A549 (cell line): ENCODE measurements at regions not wholly inside any gene's neighbourhood (a gene's known extent, or its start where the extent isn't known, plus 50 kb on each side); places are given as distances from the start of the nearest gene placed in this dataset.
A peak's percentile ranks its signal among the peaks of the same experiment; 100 is the strongest.

Experiments
- ATAC-seq, 2 experiments: fragments of 200-7000 bp in 1 of 2; fragments of >200 bp in 1 of 2; cut with Nextera tagmentation in 1 of 2; cut with Tn5 transposase in 1 of 2; 3 replicates each; pipeline versions ENCODE4 v1.8.0 to v1.9.1; 2018 to 2020; ENCODE audit warnings: mild to moderate bottlenecking in 1 of 2, moderate library complexity in 1 of 2
- CTCF ChIA-PET: fragments of 300-600 bp; sonication (Branson Sonifier 250); formaldehyde crosslinking; extraction: SDS; loops from one replicate; lab custom pipeline; 2021; ENCODE audit warnings: antibody characterized with exemption, inconsistent platforms; lab: Yijun Ruan, JAX
- POLR2A ChIA-PET: fragments of 350-600 bp; formaldehyde crosslinking; extraction: SDS; loops from one replicate; lab custom pipeline; 2021; ENCODE audit warnings: antibody characterized with exemption, inconsistent platforms; lab: Yijun Ruan, JAX
- DNase-seq, 2 experiments: peaks; one replicate each; pipeline versions ENCODE4 v3.0.0 to v3.0.0-alpha.2; 2011 to 2016; ENCODE audit warnings: low read depth in 1 of 2, low spot score in 1 of 2
- FAIRE-seq: peaks from 2 replicates; lab custom pipeline; 2011; peaks lifted over from hg19 to GRCh38; lab: Jason Lieb, UNC
- H3K27ac ChIP-seq, 2 experiments: fragments of >200 bp; sonication (Bioruptor Twin); formaldehyde crosslinking; 3 replicates each; pipeline ENCODE4 v1.5.1; 2016 to 2017
- H3K4me1 ChIP-seq: fragments of >200 bp; sonication (Bioruptor Twin); formaldehyde crosslinking; 3 replicates; pipeline ENCODE4 v1.6.1; 2016
- H3K4me2 ChIP-seq: fragments of >200 bp; sonication (Bioruptor Twin); formaldehyde crosslinking; 3 replicates; pipeline ENCODE4 v1.6.1; 2016
- H3K4me3 ChIP-seq: fragments of >200 bp; sonication (Bioruptor Twin); formaldehyde crosslinking; 3 replicates; pipeline ENCODE4 v1.5.1; 2016
- H3K9me3 ChIP-seq: fragments of >200 bp; sonication (Bioruptor Twin); formaldehyde crosslinking; 3 replicates; pipeline ENCODE4 v1.6.1; 2016
- CBX8 ChIP-seq: fragments of 200-600 bp; sonication (generic); IDR thresholded peaks from 2 replicates; pipeline ENCODE4 v1.6.1; 2016
- CTCF ChIP-seq: fragments of >200 bp; sonication (Bioruptor Twin); formaldehyde crosslinking; IDR thresholded peaks from 3 replicates; pipeline ENCODE4 v1.5.1; 2016
- EHF ChIP-seq: fragments of 250-450 bp; sonication (Bioruptor Pico); IDR thresholded peaks from 2 replicates; pipeline ENCODE4 v1.5.0; 2020; ENCODE audit warnings: mild to moderate bottlenecking
- ESRRA ChIP-seq: fragments of 150-350 bp; IDR thresholded peaks from 2 replicates; pipeline ENCODE4 v1.6.1; 2014; ENCODE audit warnings: mild to moderate bottlenecking, low read length, borderline replicate concordance
- FOSB ChIP-seq: fragments of 250-450 bp; sonication (Bioruptor Pico); IDR thresholded peaks from 2 replicates; pipeline ENCODE4 v1.5.0; 2020; ENCODE audit warnings: mild to moderate bottlenecking, moderate library complexity
- FOSL2 ChIP-seq, 2 experiments: fragments of 450-650 bp in 1 of 2; fragments of >200 bp in 1 of 2; sonication (Bioruptor Twin) in 1 of 2; formaldehyde crosslinking; IDR thresholded peaks; 2 replicates each; pipeline versions ENCODE4 v1.5.0 to v1.6.1; 2016 to 2020; ENCODE audit warnings: mild to moderate bottlenecking in 1 of 2, moderate library complexity in 1 of 2
- HOXB13 ChIP-seq: fragments of 250-450 bp; sonication (Bioruptor Pico); IDR thresholded peaks from 2 replicates; pipeline ENCODE4 v1.5.0; 2020; ENCODE audit warnings: low read depth, mild to moderate bottlenecking, moderate library complexity
- HOXB5 ChIP-seq: fragments of 250-450 bp; sonication (Bioruptor Pico); IDR thresholded peaks from 2 replicates; pipeline ENCODE4 v1.5.0; 2020; ENCODE audit warnings: mild to moderate bottlenecking, moderate library complexity
- JUNB ChIP-seq: fragments of >200 bp; sonication (Bioruptor Twin); formaldehyde crosslinking; IDR thresholded peaks from 2 replicates; pipeline ENCODE4 v1.6.1; 2016
- KDM5A ChIP-seq: fragments of 200-600 bp; sonication (generic); IDR thresholded peaks from 2 replicates; pipeline ENCODE4 v1.6.1; 2016; ENCODE audit warnings: antibody characterized with exemption, mild to moderate bottlenecking
- MAFK ChIP-seq: fragments of 450-650 bp; IDR thresholded peaks from 2 replicates; pipeline ENCODE4 v1.6.1; 2014; ENCODE audit not compliant: partially characterized antibody
- MAX ChIP-seq: IDR thresholded peaks from 2 replicates; pipeline ENCODE4 v1.6.1; 2012
- MYC ChIP-seq: IDR thresholded peaks from 2 replicates; pipeline ENCODE4 v1.6.1; 2012; ENCODE audit warnings: mild to moderate bottlenecking, inconsistent platforms, low read length, improper control_type of control experiment, borderline replicate concordance
- NFE2L2 ChIP-seq: fragments of 150-350 bp; conservative IDR thresholded peaks from 2 replicates; pipeline ENCODE4 v1.6.1; 2014; ENCODE audit warnings: low read length
- NPAS2 ChIP-seq: fragments of 250-450 bp; sonication (Bioruptor Pico); IDR thresholded peaks from 2 replicates; pipeline ENCODE4 v1.8.0; 2022; ENCODE audit warnings: mild to moderate bottlenecking, moderate library complexity, borderline replicate concordance
- PHF8 ChIP-seq: fragments of 200-600 bp; sonication (generic); IDR thresholded peaks from 2 replicates; pipeline ENCODE4 v1.6.1; 2016; ENCODE audit warnings: low read depth, mild to moderate bottlenecking, antibody characterized with exemption, moderate library complexity, borderline replicate concordance
- RAD21 ChIP-seq, 2 experiments: fragments of >200 bp in 1 of 2; sonication (Bioruptor Twin) in 1 of 2; formaldehyde crosslinking in 1 of 2; IDR thresholded peaks in 1 of 2; conservative IDR thresholded peaks in 1 of 2; 2 replicates in 1 of 2; 3 replicates in 1 of 2; pipeline ENCODE4 v1.6.1; 2012 to 2018; ENCODE audit warnings: inconsistent platforms in 1 of 2
- RARB ChIP-seq: fragments of 250-450 bp; sonication (Bioruptor Pico); IDR thresholded peaks from 2 replicates; pipeline ENCODE4 v1.8.0; 2021; ENCODE audit warnings: mild to moderate bottlenecking, moderate library complexity
- RNF2 ChIP-seq: fragments of 200-600 bp; sonication (generic); IDR thresholded peaks from 2 replicates; pipeline ENCODE4 v1.6.1; 2016; ENCODE audit warnings: low read depth, mild to moderate bottlenecking, antibody characterized with exemption, moderate library complexity, borderline replicate concordance
- SREBF2 ChIP-seq: fragments of 450-650 bp; IDR thresholded peaks from 2 replicates; pipeline ENCODE4 v1.6.1; 2014; ENCODE audit warnings: mild to moderate bottlenecking, moderate library complexity
- TP53 ChIP-seq: fragments of 250-450 bp; sonication (Bioruptor Pico); IDR thresholded peaks from 2 replicates; pipeline ENCODE4 v1.5.0; 2021; ENCODE audit warnings: mild to moderate bottlenecking, moderate library complexity
- USF2 ChIP-seq: fragments of 450-650 bp; IDR thresholded peaks from 2 replicates; pipeline ENCODE4 v1.6.1; 2014; ENCODE audit warnings: antibody characterized with exemption
- ZFP36 ChIP-seq: fragments of 450-650 bp; IDR thresholded peaks from 2 replicates; pipeline ENCODE4 v1.6.1; 2014; ENCODE audit warnings: borderline replicate concordance; ENCODE audit not compliant: partially characterized antibody
- ZNF302 ChIP-seq: fragments of 250-450 bp; sonication (Bioruptor Pico); IDR thresholded peaks from 2 replicates; pipeline ENCODE4 v1.9.0; 2021; ENCODE audit warnings: inconsistent platforms, mild to moderate bottlenecking, moderate library complexity
- WGBS: methylation state at CpG from one replicate; pipeline ENCODE4 v1.1.6; 2017; ENCODE audit errors: missing lambda C conversion rate; 5-methylcytosine and 5-hydroxymethylcytosine counted together

- Histone ChIP-seq H3K4me3 (no peak overlapping the region), H3K4me1 (no peaks in the 10 kb centered on the region), H3K4me2 (no peak overlapping the region), H3K27ac (no peak overlapping the region), H3K9me3 (no peaks in the 10 kb centered on the region)
- TF ChIP-seq ESRRA (no peak), CBX8 (no peak), USF2 (no peak), FOSL2 (IDR thresholded peaks at IDR 0.05) (no peak), FOSL2 (CRISPR knock-in tag; IDR thresholded peaks at IDR 0.05) (no peak), TP53 (CRISPR knock-in tag) (no peak), RARB (CRISPR knock-in tag) (no peak), CTCF (no peak), RAD21 (conservative IDR thresholded peaks at IDR 0.05 in 1 of 2, IDR thresholded peaks at IDR 0.05 in 1 of 2) (no peak), ZNF302 (no peak), ZFP36 (no peak), MYC (no peak), RNF2 (no peak), NPAS2 (no peak), MAX (no peak), EHF (no peak)
- ChIA-PET CTCF (no interaction called here), POLR2A (no interaction called here)
- ATAC-seq (no peak), FAIRE-seq (no peak), DNase-seq (no peak)
- WGBS: 5% methylated on average over 4 of the region's 4 CpGs
Observed at GRCh38 chr5:166257661-166258060, 2033.8 kb upstream of the WWC1 start.

- no peak for ATAC-seq
- H3K9me3 ChIP-seq: no peaks in the 10 kb centered on the region
- DNase-seq: no peak
- WGBS: 12% methylated on average over 3 of the region's 3 CpGs
- H3K4me1 ChIP-seq: no peaks in the 10 kb centered on the region
- no peak for FAIRE-seq
- no peak overlapping the region for H3K27ac ChIP-seq
- H3K4me3 ChIP-seq: no peak overlapping the region
- H3K4me2 ChIP-seq: no peak overlapping the region
- ChIA-PET POLR2A (no interaction called here), CTCF (no interaction called here)
- TF ChIP-seq FOSB: no peak
- TF ChIP-seq PHF8: no peak
- no peak for TF ChIP-seq HOXB5 (CRISPR knock-in tag)
- TF ChIP-seq JUNB: no peak
Observed at GRCh38 chr5:166262395-166262794, 2029.0 kb upstream of the WWC1 start.

GRCh38 chr5:166267907-166268306, 2023.5 kb upstream of the WWC1 start:
- Histone ChIP-seq H3K9me3 (no peaks in the 10 kb centered on the region), H3K4me1 (no peaks in the 10 kb centered on the region), H3K27ac (no peak overlapping the region), H3K4me3 (no peak overlapping the region), H3K4me2 (no peak overlapping the region)
- TF ChIP-seq NFE2L2: no peak
- no peak for TF ChIP-seq SREBF2
- TF ChIP-seq MAFK: peak; percentile 55
- no peak for TF ChIP-seq KDM5A
- TF ChIP-seq RNF2: no peak
- TF ChIP-seq CTCF: no peak
- TF ChIP-seq HOXB13 (CRISPR knock-in tag): no peak
- TF ChIP-seq JUNB: no peak
- ChIA-PET POLR2A (no interaction called here), CTCF (no interaction called here)
- 7% methylated on average over 4 of the region's 4 CpGs for WGBS
- no peak for ATAC-seq
- DNase-seq: no peak
- FAIRE-seq: no peak
